ENCODE measurements at regions not wholly inside any gene's neighbourhood (a gene's known extent, or its start where the extent isn't known, plus 50 kb on each side); places are given as distances from the start of the nearest gene placed in this dataset.

DNA sequence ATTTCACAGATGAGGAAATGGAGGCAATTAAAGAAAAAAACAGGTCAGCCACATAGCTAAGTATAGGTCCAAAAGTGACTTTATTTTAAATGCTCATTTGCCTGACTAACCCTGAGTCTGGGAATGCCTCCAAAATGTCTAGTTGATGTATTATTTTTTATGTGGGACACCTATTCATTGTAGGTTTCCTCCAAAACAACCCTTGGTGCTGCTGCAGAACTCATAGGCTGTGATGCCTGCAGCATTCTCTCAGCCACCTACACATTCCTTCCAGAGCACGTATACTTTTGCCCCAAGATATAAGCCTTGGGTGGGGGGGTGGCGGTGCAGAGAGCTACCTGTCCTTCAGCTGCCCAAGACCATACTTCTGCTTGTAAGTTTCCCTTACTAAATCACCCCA, 77.4 kb downstream of the MSX2 start:
- Histone ChIP-seq H3K36me3 (no peaks in the 10 kb centered on the region), H3K4me3 (ENCODE audit: low read depth in 1 of 2, low read length in 1 of 2) (no peak overlapping the region), H3K27me3 (peaks cover 25% of the 10 kb centered on the region), H3K27ac (no peak overlapping the region), H3K4me1 (ENCODE audit: control insufficient read depth in 1 of 2, insufficient read depth in 1 of 2, low read depth in 1 of 2, low read length in 1 of 2) (no peaks in the 10 kb centered on the region), H3K9me3 (no peaks in the 10 kb centered on the region)
- TF ChIP-seq, protein P1, sequence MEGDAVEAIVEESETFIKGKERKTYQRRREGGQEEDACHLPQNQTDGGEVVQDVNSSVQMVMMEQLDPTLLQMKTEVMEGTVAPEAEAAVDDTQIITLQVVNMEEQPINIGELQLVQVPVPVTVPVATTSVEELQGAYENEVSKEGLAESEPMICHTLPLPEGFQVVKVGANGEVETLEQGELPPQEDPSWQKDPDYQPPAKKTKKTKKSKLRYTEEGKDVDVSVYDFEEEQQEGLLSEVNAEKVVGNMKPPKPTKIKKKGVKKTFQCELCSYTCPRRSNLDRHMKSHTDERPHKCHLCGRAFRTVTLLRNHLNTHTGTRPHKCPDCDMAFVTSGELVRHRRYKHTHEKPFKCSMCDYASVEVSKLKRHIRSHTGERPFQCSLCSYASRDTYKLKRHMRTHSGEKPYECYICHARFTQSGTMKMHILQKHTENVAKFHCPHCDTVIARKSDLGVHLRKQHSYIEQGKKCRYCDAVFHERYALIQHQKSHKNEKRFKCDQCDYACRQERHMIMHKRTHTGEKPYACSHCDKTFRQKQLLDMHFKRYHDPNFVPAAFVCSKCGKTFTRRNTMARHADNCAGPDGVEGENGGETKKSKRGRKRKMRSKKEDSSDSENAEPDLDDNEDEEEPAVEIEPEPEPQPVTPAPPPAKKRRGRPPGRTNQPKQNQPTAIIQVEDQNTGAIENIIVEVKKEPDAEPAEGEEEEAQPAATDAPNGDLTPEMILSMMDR (IDR thresholded peaks at IDR 0.05): no peak

DNA sequence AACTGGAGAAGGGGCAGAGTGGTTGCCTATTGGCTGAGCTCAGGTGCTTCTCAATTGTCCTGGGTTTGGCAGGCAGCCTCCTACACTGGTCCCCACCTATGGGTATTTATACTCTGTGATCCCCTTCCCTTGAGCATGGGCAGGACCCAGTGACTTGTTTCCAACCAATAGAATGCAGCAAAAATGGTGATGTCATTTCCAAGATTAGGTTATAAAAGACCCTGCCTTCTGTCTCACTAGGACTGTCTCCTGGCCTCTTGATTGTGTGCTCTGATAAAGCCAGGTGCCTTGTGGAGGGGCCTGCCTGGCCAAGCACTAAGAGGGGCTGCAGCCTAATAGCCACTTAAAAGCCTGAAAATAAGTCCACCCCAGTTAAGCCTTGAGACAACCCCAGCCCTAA, 76.1 kb downstream of the MSX2 start:
- TF ChIP-seq, protein P1 (IDR thresholded peaks at IDR 0.05): no peak
- Histone ChIP-seq H3K9me3 (no peaks in the 10 kb centered on the region), H3K4me1 (ENCODE audit: control insufficient read depth in 1 of 2, insufficient read depth in 1 of 2, low read depth in 1 of 2, low read length in 1 of 2) (no peaks in the 10 kb centered on the region), H3K27ac (no peak overlapping the region), H3K27me3 (peaks cover 38% of the 10 kb centered on the region), H3K36me3 (no peaks in the 10 kb centered on the region), H3K4me3 (ENCODE audit: low read depth in 1 of 2, low read length in 1 of 2) (no peak overlapping the region)

DNA sequence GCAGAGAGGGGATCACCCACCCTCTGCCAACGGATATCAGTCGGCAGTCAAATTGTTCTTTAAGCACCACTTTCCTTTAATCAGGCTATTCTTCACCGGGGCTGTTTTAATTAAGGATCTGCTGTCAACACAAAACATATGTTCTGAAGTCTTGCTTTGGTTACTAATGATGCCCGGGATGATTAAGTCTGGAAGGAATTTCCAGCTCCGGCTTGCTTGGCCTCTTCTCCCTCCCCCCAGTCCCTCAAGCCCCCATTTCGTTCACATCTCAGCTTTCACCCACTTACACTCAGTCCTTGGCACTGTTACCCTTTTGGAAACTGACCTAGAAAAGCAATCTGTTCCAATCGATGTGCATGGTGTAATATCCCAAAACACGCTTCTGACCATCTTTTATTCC, 74.7 kb downstream of the MSX2 start:
- H3K4me3 ChIP-seq (ENCODE audit: low read depth in 1 of 2, low read length in 1 of 2): no peak overlapping the region
- H3K9me3 ChIP-seq: no peaks in the 10 kb centered on the region
- peaks cover 51% of the 10 kb centered on the region for H3K27me3 ChIP-seq
- TF ChIP-seq, protein P1 (IDR thresholded peaks at IDR 0.05): no peak
- H3K4me1 ChIP-seq (ENCODE audit: control insufficient read depth in 1 of 2, insufficient read depth in 1 of 2, low read depth in 1 of 2, low read length in 1 of 2): no peaks in the 10 kb centered on the region
- no peaks in the 10 kb centered on the region for H3K36me3 ChIP-seq
- H3K27ac ChIP-seq: no peak overlapping the region

DNA sequence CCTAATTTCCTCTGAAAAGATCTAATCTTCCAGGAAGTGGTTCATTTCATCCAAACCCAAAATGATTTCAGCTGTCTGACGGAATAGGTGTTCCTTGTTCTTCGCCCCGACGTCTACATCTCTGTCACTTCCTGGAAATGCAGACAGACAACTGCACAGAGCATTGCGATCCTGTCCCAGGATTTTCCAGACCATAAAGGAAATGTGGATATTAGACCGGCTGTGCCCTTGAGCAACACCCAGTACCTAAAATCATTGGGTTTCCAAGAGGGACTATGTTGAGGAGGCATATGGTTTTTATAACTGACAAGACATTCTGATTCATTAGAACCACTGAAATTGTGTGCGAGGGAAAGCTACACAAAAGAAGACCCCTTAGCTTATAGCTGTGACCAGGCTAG, 74.2 kb downstream of the MSX2 start:
- H3K4me1 ChIP-seq (ENCODE audit: control insufficient read depth in 1 of 2, insufficient read depth in 1 of 2, low read depth in 1 of 2, low read length in 1 of 2): no peaks in the 10 kb centered on the region
- no peak overlapping the region for H3K27ac ChIP-seq
- no peaks in the 10 kb centered on the region for H3K9me3 ChIP-seq
- TF ChIP-seq, protein P1 (IDR thresholded peaks at IDR 0.05): no peak
- no peaks in the 10 kb centered on the region for H3K36me3 ChIP-seq
- peaks cover 57% of the 10 kb centered on the region for H3K27me3 ChIP-seq
- H3K4me3 ChIP-seq (ENCODE audit: low read depth in 1 of 2, low read length in 1 of 2): no peak overlapping the region

DNA sequence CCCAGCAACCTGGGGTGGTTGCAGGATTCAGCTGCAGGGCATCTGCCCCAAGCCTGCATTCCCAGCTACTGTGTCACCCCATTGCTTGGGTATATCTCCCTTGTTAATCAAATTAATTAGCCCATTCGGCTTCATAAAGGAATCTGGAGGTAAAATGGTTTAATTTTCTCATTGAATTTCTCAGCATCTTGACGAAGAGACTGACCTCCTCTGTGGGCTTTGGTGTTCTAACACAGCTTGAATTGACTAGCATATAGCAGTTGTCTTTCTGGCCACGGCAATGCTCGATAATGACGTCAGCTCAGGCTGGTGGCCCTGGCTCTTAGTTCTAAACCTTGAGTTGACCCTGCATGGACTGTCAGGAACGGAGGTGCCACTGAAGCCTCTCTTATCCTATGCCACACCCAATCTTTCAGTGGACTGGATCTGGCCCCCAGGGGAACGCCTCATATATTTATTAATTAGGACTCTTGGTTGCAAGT, 72.4 kb downstream of the MSX2 start:
- Histone ChIP-seq H3K4me1 (ENCODE audit: control insufficient read depth in 1 of 2, insufficient read depth in 1 of 2, low read depth in 1 of 2, low read length in 1 of 2) (no peaks in the 10 kb centered on the region), H3K9me3 (no peaks in the 10 kb centered on the region), H3K27ac (no peak overlapping the region), H3K4me3 (ENCODE audit: low read depth in 1 of 2, low read length in 1 of 2) (no peak overlapping the region), H3K36me3 (no peaks in the 10 kb centered on the region), H3K27me3 (peaks cover 69% of the 10 kb centered on the region)
- TF ChIP-seq, protein P1 (IDR thresholded peaks at IDR 0.05): no peak
